GM10266 (cell line): ENCODE measurements at regions not wholly inside any gene's neighbourhood (a gene's known extent, or its start where the extent isn't known, plus 50 kb on each side); places are given as distances from the start of the nearest gene placed in this dataset.

Experiments used
- DNase-seq: peaks from one replicate; pipeline ENCODE4 v3.0.0; 2012; ENCODE audit errors: extremely low spot score
- TF ChIP-seq, protein P1 (sequence below): IDR thresholded peaks from 2 replicates; pipeline ENCODE4 v1.5.1; 2012; ENCODE audit warnings: mild to moderate bottlenecking, low read depth; ENCODE audit not compliant: control insufficient read depth, insufficient read depth; ENCODE audit errors: missing control alignments

- no peak for DNase-seq
- TF ChIP-seq, protein P1, sequence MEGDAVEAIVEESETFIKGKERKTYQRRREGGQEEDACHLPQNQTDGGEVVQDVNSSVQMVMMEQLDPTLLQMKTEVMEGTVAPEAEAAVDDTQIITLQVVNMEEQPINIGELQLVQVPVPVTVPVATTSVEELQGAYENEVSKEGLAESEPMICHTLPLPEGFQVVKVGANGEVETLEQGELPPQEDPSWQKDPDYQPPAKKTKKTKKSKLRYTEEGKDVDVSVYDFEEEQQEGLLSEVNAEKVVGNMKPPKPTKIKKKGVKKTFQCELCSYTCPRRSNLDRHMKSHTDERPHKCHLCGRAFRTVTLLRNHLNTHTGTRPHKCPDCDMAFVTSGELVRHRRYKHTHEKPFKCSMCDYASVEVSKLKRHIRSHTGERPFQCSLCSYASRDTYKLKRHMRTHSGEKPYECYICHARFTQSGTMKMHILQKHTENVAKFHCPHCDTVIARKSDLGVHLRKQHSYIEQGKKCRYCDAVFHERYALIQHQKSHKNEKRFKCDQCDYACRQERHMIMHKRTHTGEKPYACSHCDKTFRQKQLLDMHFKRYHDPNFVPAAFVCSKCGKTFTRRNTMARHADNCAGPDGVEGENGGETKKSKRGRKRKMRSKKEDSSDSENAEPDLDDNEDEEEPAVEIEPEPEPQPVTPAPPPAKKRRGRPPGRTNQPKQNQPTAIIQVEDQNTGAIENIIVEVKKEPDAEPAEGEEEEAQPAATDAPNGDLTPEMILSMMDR, result no peak
Measured at GRCh38 chr2:16378031-16378430, 287.6 kb downstream of the CYRIA start.

GRCh38 chr2:16375981-16376380 lies 289.7 kb downstream of the CYRIA start:
- no peak for DNase-seq

DNA sequence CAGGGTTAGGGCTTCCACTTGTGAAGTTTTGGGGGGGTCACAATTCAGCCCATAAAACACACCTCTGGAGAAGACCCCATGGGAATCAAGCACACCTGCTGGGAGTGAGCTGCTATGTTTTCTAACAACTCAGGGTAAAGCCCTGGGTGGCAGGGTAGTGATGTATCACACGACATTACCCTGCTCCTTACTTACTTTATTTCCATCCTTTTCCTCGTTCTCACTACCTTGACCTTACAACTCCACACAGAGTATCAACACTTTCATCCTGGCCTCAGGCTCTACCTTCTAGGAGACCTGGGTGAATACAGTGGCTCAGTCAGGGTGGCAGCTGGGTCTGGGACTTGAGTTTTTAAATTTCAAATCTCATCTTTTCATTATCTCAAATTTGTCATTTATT lies 290.3 kb downstream of the CYRIA start:
- TF ChIP-seq, protein P1, result no peak
- DNase-seq, result no peak

More at GRCh38 chr2:16375981-16376380, 289.7 kb downstream of the CYRIA start:
- TF ChIP-seq, protein P1, result no peak

DNA sequence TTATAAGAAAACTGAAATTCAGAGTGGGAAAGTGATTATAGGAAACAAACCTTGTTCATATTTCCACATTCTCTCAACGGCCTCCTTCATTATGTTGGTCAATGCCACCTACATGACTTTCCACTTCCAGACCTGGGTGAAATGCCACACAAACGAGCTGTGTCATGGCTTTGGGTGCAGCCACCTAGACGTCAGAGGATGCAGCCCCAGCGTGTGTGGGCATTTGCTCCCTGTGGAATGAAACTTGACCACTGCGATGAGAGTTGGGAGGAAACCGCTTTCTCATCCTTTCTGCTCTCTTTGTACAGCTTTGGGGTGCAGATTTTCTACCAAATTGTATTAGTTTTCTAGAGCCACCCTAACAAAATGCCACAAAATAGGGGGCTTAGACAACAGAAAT lies 291.0 kb downstream of the CYRIA start:
- TF ChIP-seq, protein P1, result no peak
- no peak for DNase-seq

GRCh38 chr2:16373341-16373740 lies 292.3 kb downstream of the CYRIA start:
- DNase-seq, result no peak
- TF ChIP-seq, protein P1, result no peak

DNA sequence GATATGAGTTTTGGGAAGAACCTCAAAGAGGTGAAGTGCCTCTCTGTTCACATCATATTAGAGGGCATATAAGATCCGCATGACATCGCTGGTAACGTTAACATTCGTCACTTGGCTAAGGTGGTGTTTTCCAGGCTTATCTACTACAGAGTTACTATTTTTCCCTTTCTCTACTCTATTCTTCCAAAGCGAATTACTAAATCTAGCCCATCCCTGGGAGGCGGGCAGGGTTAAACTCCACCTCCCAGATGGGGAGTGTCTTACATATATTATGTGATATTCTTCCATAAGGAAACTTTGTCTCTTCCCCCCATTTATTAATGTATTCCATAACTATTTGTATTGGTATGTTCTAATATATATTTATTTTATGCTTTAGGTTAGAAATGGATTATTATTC lies 293.9 kb downstream of the CYRIA start:
- DNase-seq, result no peak
- TF ChIP-seq, protein P1, result no peak

- no peak for DNase-seq
- TF ChIP-seq, protein P1, result no peak
Measured at GRCh38 chr2:16368951-16369350, 296.7 kb downstream of the CYRIA start.
